SK-MEL-5 (cell line): ENCODE measurements at regions not wholly inside any gene's neighbourhood (a gene's known extent, or its start where the extent isn't known, plus 50 kb on each side); places are given as distances from the start of the nearest gene placed in this dataset.
"Not testable (repeated sequence)": the region's sequence is repeated elsewhere in the genome, so short reads cannot be mapped to it uniquely, and the experiment has no call there.

Experiments used
- DNase-seq: peaks from one replicate; pipeline ENCODE4 v3.0.0-alpha.2; 2016; ENCODE audit warnings: low read depth, low spot score
- in situ Hi-C: cut with HindIII; loops from 2 replicates; pipeline ENCODE4 v1.10.0; 2016; ENCODE audit warnings: low sequenced_read_pairs, high pct_unique_total_duplicates, low pct_unique_long_range_greater_than_20kb

DNA sequence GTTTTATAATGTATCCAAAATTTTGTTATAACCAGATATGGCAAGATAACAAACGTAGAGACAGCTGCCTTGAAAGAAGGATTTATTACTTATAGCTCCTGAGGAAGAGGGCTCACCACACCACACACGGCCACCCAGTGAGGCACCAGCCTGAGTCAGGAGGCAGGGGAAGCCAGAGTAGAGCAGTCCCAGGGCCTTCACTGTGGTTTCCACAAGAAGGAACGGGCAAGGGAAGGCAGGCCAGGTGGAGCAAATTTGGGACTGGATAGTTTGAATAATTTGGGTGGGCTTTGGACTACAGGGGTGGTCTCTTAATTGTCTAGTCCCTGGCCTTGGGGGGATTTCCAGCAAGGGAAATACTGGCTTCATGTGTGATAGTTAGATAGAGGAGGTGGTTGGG is 72.5 kb downstream of the RRAGC start:
- DNase-seq: no peak
- in situ Hi-C loops: no loop called here

- no peak for DNase-seq
- in situ Hi-C loops: no loop called here
Observed at GRCh38 chr1:38786040-38786436, 73.5 kb downstream of the RRAGC start.

DNA sequence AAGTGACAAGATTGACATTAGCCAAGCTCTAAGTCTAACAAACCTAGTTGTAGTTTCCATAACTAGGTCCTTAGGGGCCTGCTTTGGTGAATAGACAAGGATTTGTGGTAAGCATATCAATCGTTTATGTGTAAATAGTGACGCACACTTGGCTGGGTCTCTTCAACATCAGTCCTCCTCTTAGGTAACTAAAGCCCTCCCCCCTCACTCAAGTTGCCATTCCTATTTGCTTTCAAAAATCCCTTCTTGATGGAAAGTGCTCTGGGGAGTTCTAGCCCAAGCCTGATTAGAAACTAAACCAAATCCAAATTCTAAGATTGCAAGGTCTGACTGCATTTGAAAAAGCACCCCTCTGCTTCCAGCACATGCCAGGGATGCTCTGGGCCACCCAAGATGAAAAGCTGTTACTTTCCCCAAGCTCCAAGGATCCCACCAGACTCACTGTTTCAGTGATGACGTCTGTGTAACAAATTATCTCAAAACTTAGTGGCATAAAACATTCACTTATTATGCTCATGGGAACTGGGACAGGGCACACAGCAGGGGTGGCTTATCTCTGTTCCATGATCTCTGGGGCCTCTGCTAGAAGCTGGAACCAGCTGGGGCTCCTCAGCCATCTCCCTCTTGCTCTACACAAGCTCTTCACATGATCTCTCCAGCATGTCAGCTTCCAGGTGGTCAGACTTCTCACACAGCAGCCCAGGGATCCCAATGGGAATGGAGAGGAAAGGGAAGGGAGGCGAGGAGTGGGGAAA is 74.1 kb downstream of the RRAGC start:
- in situ Hi-C loops: no loop called here
- DNase-seq: no peak

GRCh38 chr1:38784452-38785284 is 74.9 kb downstream of the RRAGC start:
- in situ Hi-C loops: no loop called here
- DNase-seq: no peak

- DNase-seq: no peak
- in situ Hi-C loops: no loop called here
Observed at GRCh38 chr1:38783640-38784229, 75.8 kb downstream of the RRAGC start.

DNA sequence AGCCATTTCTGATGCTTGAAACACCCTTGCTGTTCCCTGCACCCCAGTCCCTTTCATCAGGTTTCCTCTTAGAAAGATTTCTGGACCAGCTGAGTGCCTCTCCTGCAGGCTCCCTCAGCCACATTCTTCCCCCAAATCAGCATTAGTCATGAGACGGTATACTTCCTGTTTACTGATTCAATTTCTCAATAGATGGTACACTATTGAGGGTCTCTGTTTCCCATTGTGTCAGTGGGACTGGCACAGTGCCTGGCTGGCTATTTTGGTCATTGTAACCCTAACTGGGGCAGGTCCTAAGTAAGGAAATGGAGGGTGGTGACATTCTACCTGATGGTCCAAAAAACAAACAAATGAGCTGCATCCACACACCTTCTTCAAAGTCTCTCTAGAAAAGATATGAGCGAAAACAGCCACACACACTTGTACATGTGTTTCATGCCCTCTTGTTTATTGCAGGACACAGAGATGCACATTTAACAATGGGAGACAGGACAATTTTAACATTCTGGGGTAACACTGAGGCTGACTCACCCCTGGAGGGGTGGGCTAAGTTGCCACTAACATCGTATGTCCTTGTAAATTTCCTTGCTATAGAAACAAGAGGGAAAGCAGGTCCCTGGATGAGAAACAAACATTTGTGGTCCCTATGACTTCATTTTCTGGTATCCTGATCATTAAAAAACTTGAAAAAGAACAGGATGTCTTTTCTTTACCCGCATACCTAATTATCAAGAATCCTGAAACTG is 77.5 kb downstream of the RRAGC start:
- in situ Hi-C loops: no loop called here

DNA sequence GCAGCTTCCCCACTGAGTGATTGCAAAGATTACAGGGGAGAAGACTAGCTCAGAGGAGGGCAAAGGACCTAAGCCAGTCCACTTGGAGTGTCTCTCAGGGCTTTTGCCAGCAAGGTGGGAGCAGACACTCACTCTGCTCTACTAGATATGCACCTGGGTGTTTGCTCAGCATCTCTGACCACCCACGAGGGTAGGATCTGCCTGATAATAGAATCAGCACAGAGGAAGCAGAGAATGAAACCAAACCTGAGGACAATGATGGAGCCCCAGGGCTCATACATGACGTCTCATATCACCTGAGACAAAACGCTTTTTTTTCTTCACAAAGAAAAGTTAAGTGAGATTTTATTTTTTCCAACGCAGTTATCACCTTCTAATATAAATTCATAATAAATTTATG is 79.4 kb downstream of the RRAGC start:
- in situ Hi-C loops: no loop called here
- no peak for DNase-seq

More for the DNA sequence above, 77.5 kb downstream of the RRAGC start:
- DNase-seq: no peak

DNA sequence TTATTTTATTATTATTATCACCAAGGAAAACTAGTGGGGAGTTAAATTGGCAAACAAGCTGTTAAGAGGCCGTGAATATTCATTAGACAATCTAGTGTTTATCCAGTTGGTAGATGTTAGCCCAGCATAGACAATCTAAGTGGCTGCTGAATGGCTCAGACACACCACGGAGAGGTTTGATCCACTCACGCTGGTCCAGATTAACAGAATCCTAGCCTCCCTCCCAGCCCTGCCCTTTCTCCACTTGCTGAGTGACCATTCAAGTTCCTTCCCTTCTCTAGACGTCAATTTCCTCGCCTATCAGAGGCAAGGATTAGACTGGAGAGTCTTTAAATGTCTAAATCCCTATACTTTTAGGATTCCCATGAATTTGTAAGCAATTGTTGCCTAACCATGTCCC is 80.1 kb downstream of the RRAGC start:
- in situ Hi-C loops: no loop called here
- no peak for DNase-seq

DNA sequence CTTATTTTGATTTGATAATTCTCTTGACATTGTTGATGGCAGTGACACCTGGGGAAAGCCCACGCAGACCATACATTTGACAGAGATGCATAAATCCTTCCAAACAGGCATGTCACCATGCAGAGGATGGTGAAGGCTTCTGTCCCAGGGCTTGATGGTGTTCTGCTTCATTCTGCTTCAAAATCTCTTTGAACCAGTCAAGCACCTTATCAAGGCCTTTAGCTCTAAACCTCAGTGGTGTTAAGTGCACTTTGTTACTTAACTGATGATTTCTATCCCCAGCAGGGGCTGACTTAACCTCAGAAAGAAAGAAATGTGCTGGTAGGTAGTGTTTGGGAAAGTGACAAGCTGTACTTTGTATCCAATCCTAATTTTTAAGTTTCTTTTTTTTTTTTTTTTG is 81.1 kb downstream of the RRAGC start:
- DNase-seq: no peak
- in situ Hi-C loops: no loop called here

- in situ Hi-C loops: no loop called here
- no peak for DNase-seq
Observed at GRCh38 chr1:38778051-38778450, 81.5 kb downstream of the RRAGC start.

- DNase-seq: no peak
- in situ Hi-C loops: no loop called here
Observed at GRCh38 chr1:38777464-38777957, 82.1 kb downstream of the RRAGC start.

DNA sequence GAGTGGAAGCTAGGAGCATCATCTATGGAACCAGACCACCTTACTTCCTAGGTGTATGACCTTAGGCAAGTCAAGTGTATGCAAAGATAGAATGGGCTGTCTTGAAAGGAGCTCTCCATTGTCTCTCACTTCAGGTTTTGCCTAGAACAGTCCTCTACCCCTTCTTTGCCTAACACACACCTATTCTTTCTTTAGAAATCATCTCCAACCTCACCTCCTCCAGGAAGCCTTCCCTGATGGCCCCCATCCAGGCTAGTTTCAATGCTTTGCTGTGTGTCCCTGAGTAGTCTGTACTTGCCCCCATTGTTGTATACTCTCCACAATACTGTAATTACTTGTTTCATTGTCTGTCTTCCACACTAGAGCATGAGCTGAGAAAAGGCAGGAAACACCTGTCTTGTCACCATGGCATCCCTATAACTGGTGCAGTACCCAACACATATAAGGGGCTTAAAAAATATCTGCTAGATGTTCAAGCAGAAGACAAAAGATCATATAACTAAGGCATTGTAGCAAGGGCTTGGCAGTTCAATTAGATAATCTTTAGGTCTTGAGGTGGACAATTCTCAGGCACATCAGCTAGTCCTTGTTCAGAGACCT is 83.0 kb downstream of the RRAGC start:
- in situ Hi-C loops: no loop called here
- DNase-seq: no peak

DNA sequence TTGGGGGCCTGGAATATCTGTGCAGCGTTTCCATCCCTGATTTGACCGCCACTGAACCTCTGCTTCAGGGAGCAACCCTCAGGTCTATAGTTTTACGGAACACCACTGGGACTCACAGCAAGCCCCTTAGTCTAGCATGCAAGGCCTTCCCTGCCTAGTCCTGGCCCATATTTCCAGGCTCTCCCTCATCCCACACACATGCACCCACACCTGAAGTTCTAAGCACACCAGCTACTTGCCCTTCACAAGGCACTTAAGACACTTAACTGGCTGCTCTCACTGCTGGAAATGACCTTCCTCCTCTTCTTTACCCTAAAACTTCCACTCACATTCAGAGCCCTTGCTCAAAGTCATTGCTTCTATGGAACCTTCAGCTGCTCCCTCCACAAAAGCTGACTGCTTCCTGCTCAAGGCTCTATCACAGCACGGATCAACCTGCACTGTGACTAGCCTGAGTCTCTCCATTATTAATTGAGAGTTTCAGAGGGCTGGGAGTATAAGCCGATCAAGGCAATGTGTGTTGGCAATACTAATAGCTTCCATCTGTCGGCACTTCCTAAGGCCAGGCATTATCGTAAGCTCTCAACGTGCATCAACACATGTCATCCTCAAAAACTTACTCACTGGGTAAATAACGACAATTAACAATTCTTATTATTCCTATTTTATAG is 84.3 kb downstream of the RRAGC start:
- no peak for DNase-seq
- in situ Hi-C loops: no loop called here

GRCh38 chr1:38773483-38773882 is 86.1 kb downstream of the RRAGC start:
- in situ Hi-C loops: no loop called here
- DNase-seq: no peak

- DNase-seq: no peak
- in situ Hi-C loops: no loop called here
Observed at GRCh38 chr1:38772953-38773352, 86.6 kb downstream of the RRAGC start.

GRCh38 chr1:38772026-38772425 is 87.5 kb downstream of the RRAGC start:
- in situ Hi-C loops: no loop called here
- DNase-seq: no peak

- in situ Hi-C loops, DNase-seq: not testable (repeated sequence)
Observed at GRCh38 chr1:38770516-38771173, 88.9 kb downstream of the RRAGC start.
